ENCODE measurements at regions not wholly inside any gene's neighbourhood (a gene's known extent, or its start where the extent isn't known, plus 50 kb on each side); places are given as distances from the start of the nearest gene placed in this dataset.

- WGBS (ENCODE audit: insufficient coverage, insufficient replicate concordance, low lambda C conversion rate, missing lambda C conversion rate) = 0% methylated on average over 1 of the region's 1 CpG
- H3K79me2 ChIP-seq (ENCODE audit: control insufficient read depth, insufficient read depth, low read length) = no peaks in the 10 kb centered on the region
- H2AFZ ChIP-seq (ENCODE audit: control insufficient read depth, low read depth, low read length) = no peak overlapping the region
- in situ Hi-C loops (cut with MboI) (no loop called here), intact Hi-C loops (cut with micrococcal nuclease; ENCODE audit: unreplicated experiment) (no loop called here)
- H3K4me2 ChIP-seq (ENCODE audit: control insufficient read depth, insufficient read depth) = no peak overlapping the region
- RAD21 ChIA-PET (ENCODE audit: unreplicated experiment) = no interaction called here
- H3K4me3 ChIP-seq = no peak overlapping the region
- CTCF ChIA-PET = no interaction called here
- H3K27me3 ChIP-seq (replicated peaks in 1 of 2; ENCODE audit: control insufficient read depth in 2 of 2, insufficient read depth in 2 of 2, low read length in 1 of 2) = no peaks in the 10 kb centered on the region
- H3K4me1 ChIP-seq (ENCODE audit: control insufficient read depth, insufficient read depth, low read length) = no peaks in the 10 kb centered on the region
- no peak overlapping the region for H3K27ac ChIP-seq (ENCODE audit: control insufficient read depth, insufficient read depth)
- H3K9ac ChIP-seq (ENCODE audit: control insufficient read depth, insufficient read depth, low read length) = no peak overlapping the region
- DNase-seq (ENCODE audit: low read depth, low spot score) = no peak
- H3K36me3 ChIP-seq (ENCODE audit: control insufficient read depth in 2 of 2, insufficient read depth in 2 of 2, low read length in 1 of 2) = no peaks in the 10 kb centered on the region
- ATAC-seq = no peak
- H4K20me1 ChIP-seq (ENCODE audit: control insufficient read depth, insufficient read depth) = no peaks in the 10 kb centered on the region
- SMC1A ChIA-PET (ENCODE audit: uncharacterized antibody, unreplicated experiment) = no interaction called here
- POLR2A ChIA-PET = no interaction called here
- no peak for FAIRE-seq
- H3K9me3 ChIP-seq (replicated peaks; ENCODE audit: control insufficient read depth, insufficient read depth, low read length) = no peaks in the 10 kb centered on the region
- BruUV-seq (replicated peaks) = no TSS peak
- TF ChIP-seq E2F8 (IDR thresholded peaks at IDR 0.05; ENCODE audit: low read depth, partially characterized antibody) (no peak), ZBED1 (IDR thresholded peaks at IDR 0.05; ENCODE audit: borderline replicate concordance) (no peak), BCL3 (IDR thresholded peaks at IDR 0.05; ENCODE audit: borderline replicate concordance, insufficient read depth, low read depth, low read length, poor library complexity, severe bottlenecking) (no peak), EED (IDR thresholded peaks at IDR 0.05; ENCODE audit: low read depth) (no peak), SMC3 (IDR thresholded peaks at IDR 0.05; ENCODE audit: borderline replicate concordance, low read length) (no peak), JUNB (IDR thresholded peaks at IDR 0.05) (no peak), CUX1 (IDR thresholded peaks at IDR 0.05; ENCODE audit: insufficient replicate concordance, low read depth, low read length) (no peak), NBN (IDR thresholded peaks at IDR 0.05) (no peak), NFYB (IDR thresholded peaks at IDR 0.05; ENCODE audit: insufficient read depth, low read depth, low read length) (no peak), RUNX3 (IDR thresholded peaks at IDR 0.05; ENCODE audit: low read length) (no peak), BMI1 (IDR thresholded peaks at IDR 0.05; ENCODE audit: borderline replicate concordance) (no peak), RAD51 (IDR thresholded peaks at IDR 0.05) (no peak), ZBTB4 (CRISPR knock-in tag; IDR thresholded peaks at IDR 0.05) (no peak)
These were observed 372.1 kb downstream of the TLE1 start for GRCh38 chr9:81317223-81317622.

All from GM12878 (cell line).